NB4 (cell line): ENCODE measurements at regions not wholly inside any gene's neighbourhood (a gene's known extent, or its start where the extent isn't known, plus 50 kb on each side); places are given as distances from the start of the nearest gene placed in this dataset.
A peak's percentile ranks its signal among the peaks of the same experiment; 100 is the strongest.

Experiments used
- DNase-seq: peaks from one replicate; pipeline ENCODE4 v3.0.0; 2010; ENCODE audit warnings: low read depth
- H3K4me3 ChIP-seq: one replicate; pipeline ENCODE4 v1.5.1; 2011; ENCODE audit warnings: mild to moderate bottlenecking, low read depth, low read length, moderate library complexity
- CTCF ChIP-seq: IDR thresholded peaks from one replicate; pipeline ENCODE4 v1.5.1; 2012; ENCODE audit warnings: low read depth, low read length
- MAX ChIP-seq: IDR thresholded peaks from 2 replicates; pipeline ENCODE4 v1.6.1; 2011; ENCODE audit warnings: low read depth, low read length
- MYC ChIP-seq: IDR thresholded peaks from 2 replicates; pipeline ENCODE4 v1.6.1; 2011; ENCODE audit warnings: low read depth, low read length
- POLR2A ChIP-seq: IDR thresholded peaks from 2 replicates; pipeline ENCODE4 v1.6.1; 2011; ENCODE audit warnings: mild to moderate bottlenecking; ENCODE audit not compliant: insufficient read length; ENCODE audit errors: extremely low read depth

- TF ChIP-seq POLR2A (no peak), MAX (no peak), CTCF (no peak), MYC (no peak)
- H3K4me3 ChIP-seq, result no peak overlapping the region
- DNase-seq, result no peak
Measured at GRCh38 chr11:29458252-29458651, 558.6 kb downstream of the KCNA4 start.

- H3K4me3 ChIP-seq, result no peak overlapping the region
- TF ChIP-seq POLR2A, result no peak
- TF ChIP-seq MYC, result no peak
- no peak for TF ChIP-seq MAX
- no peak for TF ChIP-seq CTCF
- no peak for DNase-seq
Measured at GRCh38 chr11:29452146-29452545, 564.7 kb downstream of the KCNA4 start.

- DNase-seq, result no peak
Measured at GRCh38 chr11:29449281-29450074, 567.4 kb downstream of the KCNA4 start.

GRCh38 chr11:29448246-29448877, 568.5 kb downstream of the KCNA4 start:
- TF ChIP-seq MAX (peak; percentile 40; the same call in 1 of the 2 replicates), POLR2A (no peak), MYC (no peak), CTCF (no peak)
- DNase-seq, result peak; percentile 4
- H3K4me3 ChIP-seq, result no peak overlapping the region

More at GRCh38 chr11:29449281-29450074, 567.4 kb downstream of the KCNA4 start:
- no peak for TF ChIP-seq MYC
- no peak for TF ChIP-seq CTCF
- TF ChIP-seq MAX, result no peak
- no peak for TF ChIP-seq POLR2A
- H3K4me3 ChIP-seq, result no peak overlapping the region

GRCh38 chr11:29447821-29448220, 569.0 kb downstream of the KCNA4 start:
- H3K4me3 ChIP-seq, result no peak overlapping the region
- TF ChIP-seq MAX (no peak), CTCF (no peak), MYC (no peak), POLR2A (no peak)
- no peak for DNase-seq
